Fibroblast of villous mesenchyme (primary cell): ENCODE measurements at regions not wholly inside any gene's neighbourhood (a gene's known extent, or its start where the extent isn't known, plus 50 kb on each side); places are given as distances from the start of the nearest gene placed in this dataset.

Experiments used
- DNase-seq: peaks from one replicate; pipeline ENCODE4 v3.0.0-alpha.2; 2010; ENCODE audit warnings: low read depth
- H3K4me3 ChIP-seq: 2 replicates; pipeline ENCODE4 v1.5.1; 2011; ENCODE audit warnings: low read depth, mild to moderate bottlenecking, low read length
- CTCF ChIP-seq: IDR thresholded peaks from 2 replicates; pipeline ENCODE4 v1.5.1; 2012; ENCODE audit warnings: low read depth, mild to moderate bottlenecking, low read length; ENCODE audit not compliant: insufficient read depth

DNA sequence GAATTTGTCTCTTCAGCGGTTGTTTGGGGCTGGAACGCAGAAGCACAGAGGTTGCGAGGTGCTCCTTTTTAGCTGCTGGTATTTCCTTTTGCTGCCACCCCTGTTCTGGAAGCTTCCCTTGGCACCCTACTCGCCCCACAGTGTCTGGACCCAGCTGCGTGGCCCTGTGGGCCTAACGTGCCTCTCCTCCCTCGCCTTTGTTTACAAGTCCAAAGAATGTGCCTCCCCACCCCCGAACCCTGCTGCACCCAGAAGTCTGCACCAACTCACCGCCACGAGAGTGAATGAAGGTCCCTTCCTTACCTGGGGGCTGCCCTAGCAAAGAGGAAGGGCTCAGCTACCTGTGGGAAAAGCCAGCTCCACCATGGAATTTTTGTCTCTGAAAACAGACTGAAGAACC, 139.7 kb upstream of the RPS6KA2 start:
- no peak for DNase-seq
- no peak for TF ChIP-seq CTCF
- no peak overlapping the region for H3K4me3 ChIP-seq

DNA sequence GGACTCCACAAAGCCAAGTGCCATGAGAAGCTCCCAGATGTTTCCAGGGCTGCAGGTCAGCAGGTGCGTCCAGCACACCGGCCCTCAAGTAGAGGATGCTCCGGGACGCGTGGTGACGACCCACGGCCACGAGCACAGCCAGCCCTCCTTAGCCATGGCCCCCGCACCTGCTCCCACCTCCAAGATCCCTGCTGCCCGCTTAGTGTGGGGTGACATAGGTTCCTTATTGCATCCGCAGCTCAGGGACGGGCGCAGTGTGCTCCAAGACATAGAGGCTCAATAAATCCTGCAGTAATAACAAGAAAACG, 138.1 kb upstream of the RPS6KA2 start:
- DNase-seq = no peak
- TF ChIP-seq CTCF = no peak
- no peak overlapping the region for H3K4me3 ChIP-seq

GRCh38 chr6:166764473-166765233, 137.6 kb upstream of the RPS6KA2 start:
- DNase-seq = no peak
- no peak overlapping the region for H3K4me3 ChIP-seq
- TF ChIP-seq CTCF = no peak

- TF ChIP-seq CTCF = no peak
- no peak for DNase-seq
- no peak overlapping the region for H3K4me3 ChIP-seq
Observed at GRCh38 chr6:166763606-166764472, 136.8 kb upstream of the RPS6KA2 start.

GRCh38 chr6:166761801-166762200, 134.8 kb upstream of the RPS6KA2 start:
- TF ChIP-seq CTCF = no peak
- DNase-seq = no peak
- no peak overlapping the region for H3K4me3 ChIP-seq

- no peak for TF ChIP-seq CTCF
- no peak overlapping the region for H3K4me3 ChIP-seq
- DNase-seq = no peak
Observed at GRCh38 chr6:166760288-166760687, 133.2 kb upstream of the RPS6KA2 start.
